ENCODE measurements at regions not wholly inside any gene's neighbourhood (a gene's known extent, or its start where the extent isn't known, plus 50 kb on each side); places are given as distances from the start of the nearest gene placed in this dataset.

DNA sequence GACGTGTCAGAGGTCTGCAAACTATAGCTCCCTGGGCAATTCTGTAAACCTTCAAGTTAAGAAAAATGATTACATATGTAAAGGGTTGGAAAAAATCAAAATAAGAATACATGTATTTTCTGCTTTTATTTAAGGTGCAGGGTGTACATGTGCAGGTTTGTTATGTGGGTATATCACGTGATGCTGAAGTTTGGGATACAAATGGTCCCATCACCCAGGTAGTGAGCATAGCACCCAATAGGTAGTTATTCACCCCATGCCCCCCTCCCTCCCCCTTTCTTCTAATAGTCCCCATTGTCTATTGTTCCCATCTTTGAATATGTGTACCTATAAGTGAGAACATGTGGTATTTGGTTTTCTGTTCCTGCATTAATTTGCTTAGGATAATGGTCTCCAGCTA, 51.1 kb upstream of the GCM1 start:
- FAIRE-seq (no peak), DNase-seq (ENCODE audit: low read depth, low spot score) (no peak)
- Histone ChIP-seq H3K9me1 (replicated peaks; ENCODE audit: control insufficient read depth, extremely low read depth, insufficient read depth, low read length) (no peaks in the 10 kb centered on the region), H3K9ac (replicated peaks; ENCODE audit: extremely low read depth, insufficient read depth, low read length) (no peak overlapping the region), H3K27me3 (ENCODE audit: control insufficient read depth in 2 of 2, insufficient read depth in 2 of 2, low read length in 2 of 2) (peaks cover 0 to 2% of the 10 kb centered on the region in 2 experiments), H3K4me3 (replicated peaks in 1 of 3; ENCODE audit: insufficient read depth in 1 of 3, low read depth in 1 of 3, low read length in 3 of 3) (no peak overlapping the region), H3K9me3 (replicated peaks; ENCODE audit: control insufficient read depth, insufficient read depth, low read length) (no peaks in the 10 kb centered on the region), H3K4me1 (ENCODE audit: control insufficient read depth, extremely low read depth, insufficient read depth, low read length) (no peaks in the 10 kb centered on the region), H3K36me3 (ENCODE audit: control insufficient read depth in 2 of 2, extremely low read depth in 1 of 2, insufficient read depth in 2 of 2, low read length in 2 of 2) (no peaks in the 10 kb centered on the region), H3K79me2 (ENCODE audit: control insufficient read depth, insufficient read depth, low read length) (no peaks in the 10 kb centered on the region), H3K4me2 (ENCODE audit: insufficient read depth, low read length) (no peak overlapping the region), H4K20me1 (replicated peaks; ENCODE audit: control insufficient read depth, extremely low read depth, insufficient read depth, low read length) (no peaks in the 10 kb centered on the region), H2AFZ (ENCODE audit: low read depth, low read length) (no peak overlapping the region), H3K27ac (ENCODE audit: insufficient read depth, low read depth, low read length) (no peak overlapping the region)
- intact Hi-C loops (cut with micrococcal nuclease) = no loop called here
- TF ChIP-seq FOS (IDR thresholded peaks at IDR 0.05; ENCODE audit: borderline replicate concordance, insufficient read depth, low read length) (no peak), EZH2 (IDR thresholded peaks at IDR 0.05; ENCODE audit: borderline replicate concordance, low read depth, low read length, severe bottlenecking) (no peak), POLR2AphosphoS5 (IDR thresholded peaks at IDR 0.05; ENCODE audit: insufficient read depth, low read depth, low read length) (no peak), JUN (IDR thresholded peaks at IDR 0.05; ENCODE audit: borderline replicate concordance, insufficient read depth, insufficient read length, low read depth) (no peak), MYC (IDR thresholded peaks at IDR 0.05; ENCODE audit: low read depth, low read length) (no peak), MAX (IDR thresholded peaks at IDR 0.05; ENCODE audit: insufficient read depth, insufficient read length) (no peak), GATA2 (IDR thresholded peaks at IDR 0.05; ENCODE audit: insufficient read depth, insufficient read length, low read depth, low read length) (no peak), POLR2A (IDR thresholded peaks at IDR 0.05; ENCODE audit: low read depth, low read length) (no peak)
- TF ChIP-seq, protein P1, sequence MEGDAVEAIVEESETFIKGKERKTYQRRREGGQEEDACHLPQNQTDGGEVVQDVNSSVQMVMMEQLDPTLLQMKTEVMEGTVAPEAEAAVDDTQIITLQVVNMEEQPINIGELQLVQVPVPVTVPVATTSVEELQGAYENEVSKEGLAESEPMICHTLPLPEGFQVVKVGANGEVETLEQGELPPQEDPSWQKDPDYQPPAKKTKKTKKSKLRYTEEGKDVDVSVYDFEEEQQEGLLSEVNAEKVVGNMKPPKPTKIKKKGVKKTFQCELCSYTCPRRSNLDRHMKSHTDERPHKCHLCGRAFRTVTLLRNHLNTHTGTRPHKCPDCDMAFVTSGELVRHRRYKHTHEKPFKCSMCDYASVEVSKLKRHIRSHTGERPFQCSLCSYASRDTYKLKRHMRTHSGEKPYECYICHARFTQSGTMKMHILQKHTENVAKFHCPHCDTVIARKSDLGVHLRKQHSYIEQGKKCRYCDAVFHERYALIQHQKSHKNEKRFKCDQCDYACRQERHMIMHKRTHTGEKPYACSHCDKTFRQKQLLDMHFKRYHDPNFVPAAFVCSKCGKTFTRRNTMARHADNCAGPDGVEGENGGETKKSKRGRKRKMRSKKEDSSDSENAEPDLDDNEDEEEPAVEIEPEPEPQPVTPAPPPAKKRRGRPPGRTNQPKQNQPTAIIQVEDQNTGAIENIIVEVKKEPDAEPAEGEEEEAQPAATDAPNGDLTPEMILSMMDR (IDR thresholded peaks at IDR 0.05; ENCODE audit: extremely low read depth in 1 of 2, insufficient read depth in 1 of 2, low read depth in 1 of 2, low read length in 2 of 2) = no peak
- dilution Hi-C loops (cut with MboI; ENCODE audit: extremely low pct_ligation_motif_present, low sequenced_read_pairs) = no loop called here
- CTCF ChIA-PET = no interaction called here
- BruUV-seq (replicated peaks) = no TSS peak
- POLR2A ChIA-PET = no interaction called here

All from endothelial cell of umbilical vein (primary cell).